Liver (tissue), 8 donors: ENCODE measurements at regions not wholly inside any gene's neighbourhood (a gene's known extent, or its start where the extent isn't known, plus 50 kb on each side); places are given as distances from the start of the nearest gene placed in this dataset.

ENCODE experiments used
- DNase-seq: peaks from one replicate; pipeline ENCODE4 v3.0.0-alpha.2; 2017; ENCODE audit warnings: low spot score
- H3K27ac ChIP-seq, 2 donors: one replicate each; pipeline ENCODE4 v1.7.0; 2013; ENCODE audit warnings: inconsistent platforms in 2 of 2, low read length in 2 of 2, control low read depth in 1 of 2, low read depth in 1 of 2, mild to moderate bottlenecking in 1 of 2
- H3K27me3 ChIP-seq, 4 donors: one replicate each; pipeline versions ENCODE4 v1.6.1 to v1.7.0; 2013; ENCODE audit warnings: low read length in 3 of 4, inconsistent platforms in 1 of 4, mild to moderate bottlenecking in 1 of 4, moderate library complexity in 1 of 4; ENCODE audit not compliant: control insufficient read depth in 4 of 4, insufficient read depth in 4 of 4
- H3K36me3 ChIP-seq, 4 donors: one replicate each; pipeline versions ENCODE4 v1.6.1 to v1.7.0; 2013; ENCODE audit warnings: low read length in 3 of 4, mild to moderate bottlenecking in 3 of 4, low read depth in 1 of 4, moderate library complexity in 1 of 4; ENCODE audit not compliant: control insufficient read depth in 4 of 4, insufficient read depth in 3 of 4
- H3K4me1 ChIP-seq, 4 donors: one replicate each; pipeline versions ENCODE4 v1.6.1 to v1.7.0; 2013; ENCODE audit warnings: low read length in 3 of 4, mild to moderate bottlenecking in 3 of 4, moderate library complexity in 1 of 4; ENCODE audit not compliant: control insufficient read depth in 4 of 4, insufficient read depth in 4 of 4
- H3K4me3 ChIP-seq, 3 donors: one replicate each; pipeline versions ENCODE4 v1.6.1 to v1.7.0; 2013; ENCODE audit warnings: low read length in 3 of 3, control low read depth in 1 of 3, low read depth in 1 of 3, mild to moderate bottlenecking in 1 of 3
- H3K9ac ChIP-seq, 2 donors: one replicate each; pipeline ENCODE4 v1.7.0; 2013; ENCODE audit warnings: low read length in 2 of 2, mild to moderate bottlenecking in 2 of 2, moderate library complexity in 2 of 2, control low read depth in 1 of 2, low read depth in 1 of 2
- H3K9me3 ChIP-seq, 4 donors: one replicate each; pipeline versions ENCODE4 v1.6.1 to v1.7.0; 2013; ENCODE audit warnings: low read length in 3 of 4; ENCODE audit not compliant: control insufficient read depth in 4 of 4
- ATF3 ChIP-seq: IDR thresholded peaks from 2 replicates; pipeline ENCODE4 v1.6.1; 2016; ENCODE audit warnings: antibody characterized with exemption
- CTCF ChIP-seq: fragments of 150-350 bp; IDR thresholded peaks from 2 replicates; pipeline ENCODE4 v1.5.1; 2017; ENCODE audit warnings: improper control_type of control experiment, low read depth, low read length; ENCODE audit not compliant: missing input control
- EGR1 ChIP-seq, 2 donors: IDR thresholded peaks; 2 replicates each; pipeline ENCODE4 v1.6.1; 2016 to 2018; ENCODE audit warnings: antibody characterized with exemption in 2 of 2, low read depth in 2 of 2
- FOXA1 ChIP-seq: IDR thresholded peaks from 2 replicates; pipeline ENCODE4 v1.6.1; 2016; ENCODE audit warnings: antibody characterized with exemption
- FOXA2 ChIP-seq: IDR thresholded peaks from 2 replicates; pipeline ENCODE4 v1.6.1; 2016; ENCODE audit warnings: antibody characterized with exemption
- GABPA ChIP-seq, 2 donors: IDR thresholded peaks in 1 of 2; conservative IDR thresholded peaks in 1 of 2; 2 replicates each; pipeline ENCODE4 v1.6.1; 2016; ENCODE audit warnings: antibody characterized with exemption in 2 of 2, mild to moderate bottlenecking in 1 of 2, moderate library complexity in 1 of 2
- HNF4A ChIP-seq, 2 donors: conservative IDR thresholded peaks; 2 replicates each; pipeline ENCODE4 v1.6.1; 2016; ENCODE audit warnings: antibody characterized with exemption in 2 of 2, mild to moderate bottlenecking in 2 of 2
- JUND ChIP-seq, 2 donors: IDR thresholded peaks; 2 replicates each; pipeline ENCODE4 v1.6.1; 2016; ENCODE audit warnings: antibody characterized with exemption in 2 of 2
- NR2F2 ChIP-seq: IDR thresholded peaks from 2 replicates; pipeline ENCODE4 v1.6.1; 2016; ENCODE audit warnings: antibody characterized with exemption
- RAD21 ChIP-seq, 2 donors: IDR thresholded peaks; 2 replicates each; pipeline ENCODE4 v1.6.1; 2016; ENCODE audit warnings: antibody characterized with exemption in 2 of 2, mild to moderate bottlenecking in 2 of 2
- RXRA ChIP-seq, 2 donors: IDR thresholded peaks; 2 replicates each; pipeline ENCODE4 v1.6.1; 2017 to 2018; ENCODE audit warnings: antibody characterized with exemption in 2 of 2, mild to moderate bottlenecking in 1 of 2
- SP1 ChIP-seq: IDR thresholded peaks from 2 replicates; pipeline ENCODE4 v1.6.1; 2018; ENCODE audit warnings: antibody characterized with exemption, mild to moderate bottlenecking
- TAF1 ChIP-seq: conservative IDR thresholded peaks from 2 replicates; pipeline ENCODE4 v1.6.1; 2016; ENCODE audit warnings: antibody characterized with exemption, mild to moderate bottlenecking
- YY1 ChIP-seq: IDR thresholded peaks from 2 replicates; pipeline ENCODE4 v1.6.1; 2016; ENCODE audit warnings: antibody characterized with exemption, mild to moderate bottlenecking
- ZBTB33 ChIP-seq: IDR thresholded peaks from 2 replicates; pipeline ENCODE4 v1.6.1; 2016; ENCODE audit warnings: antibody characterized with exemption
- WGBS: extraction: QIAGEN DNeasy Blood & Tissue Kit; methylation state at CpG from one replicate; pipeline ENCODE4 v1.1.7; 2013; 5-methylcytosine and 5-hydroxymethylcytosine counted together
- TF ChIP-seq, protein P1 (sequence below): IDR thresholded peaks from 2 replicates; pipeline ENCODE4 v1.6.1; 2016; ENCODE audit warnings: antibody characterized with exemption, mild to moderate bottlenecking
- donor health status: healthy.
- donor health status: healthy.
- donor health status: healthy.
- donor health status: healthy.
- donor health status: healthy.

DNA sequence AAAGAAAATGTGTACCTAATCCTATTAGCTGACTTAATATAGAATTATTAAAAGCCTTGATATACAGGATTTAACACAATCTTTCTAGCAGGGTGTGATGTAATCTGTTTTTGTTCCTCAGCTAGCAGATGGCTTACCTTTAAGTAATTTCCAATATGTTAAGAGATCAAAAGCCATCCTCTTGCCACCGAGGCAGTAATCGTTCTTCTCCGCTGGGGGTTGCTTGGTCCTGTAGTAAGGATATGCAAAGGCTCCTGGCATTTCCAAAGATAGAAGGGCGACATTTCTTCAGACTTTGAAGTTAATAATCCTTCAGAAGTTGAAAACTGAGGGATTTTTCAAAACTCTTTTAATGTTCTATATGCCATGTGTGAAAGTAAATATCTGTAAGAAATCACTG, 156.4 kb downstream of the FZD1 start:
- WGBS, result 88% methylated on average over 4 of the region's 4 CpGs
- no peak for DNase-seq
- TF ChIP-seq FOXA2, result no peak
- no peak for TF ChIP-seq HNF4A (conservative IDR thresholded peaks at IDR 0.05)
- TF ChIP-seq TAF1, result no peak
- no peak for TF ChIP-seq SP1
- no peak for TF ChIP-seq RAD21 (IDR thresholded peaks at IDR 0.05)
- TF ChIP-seq ATF3, result no peak
- TF ChIP-seq, protein P1, sequence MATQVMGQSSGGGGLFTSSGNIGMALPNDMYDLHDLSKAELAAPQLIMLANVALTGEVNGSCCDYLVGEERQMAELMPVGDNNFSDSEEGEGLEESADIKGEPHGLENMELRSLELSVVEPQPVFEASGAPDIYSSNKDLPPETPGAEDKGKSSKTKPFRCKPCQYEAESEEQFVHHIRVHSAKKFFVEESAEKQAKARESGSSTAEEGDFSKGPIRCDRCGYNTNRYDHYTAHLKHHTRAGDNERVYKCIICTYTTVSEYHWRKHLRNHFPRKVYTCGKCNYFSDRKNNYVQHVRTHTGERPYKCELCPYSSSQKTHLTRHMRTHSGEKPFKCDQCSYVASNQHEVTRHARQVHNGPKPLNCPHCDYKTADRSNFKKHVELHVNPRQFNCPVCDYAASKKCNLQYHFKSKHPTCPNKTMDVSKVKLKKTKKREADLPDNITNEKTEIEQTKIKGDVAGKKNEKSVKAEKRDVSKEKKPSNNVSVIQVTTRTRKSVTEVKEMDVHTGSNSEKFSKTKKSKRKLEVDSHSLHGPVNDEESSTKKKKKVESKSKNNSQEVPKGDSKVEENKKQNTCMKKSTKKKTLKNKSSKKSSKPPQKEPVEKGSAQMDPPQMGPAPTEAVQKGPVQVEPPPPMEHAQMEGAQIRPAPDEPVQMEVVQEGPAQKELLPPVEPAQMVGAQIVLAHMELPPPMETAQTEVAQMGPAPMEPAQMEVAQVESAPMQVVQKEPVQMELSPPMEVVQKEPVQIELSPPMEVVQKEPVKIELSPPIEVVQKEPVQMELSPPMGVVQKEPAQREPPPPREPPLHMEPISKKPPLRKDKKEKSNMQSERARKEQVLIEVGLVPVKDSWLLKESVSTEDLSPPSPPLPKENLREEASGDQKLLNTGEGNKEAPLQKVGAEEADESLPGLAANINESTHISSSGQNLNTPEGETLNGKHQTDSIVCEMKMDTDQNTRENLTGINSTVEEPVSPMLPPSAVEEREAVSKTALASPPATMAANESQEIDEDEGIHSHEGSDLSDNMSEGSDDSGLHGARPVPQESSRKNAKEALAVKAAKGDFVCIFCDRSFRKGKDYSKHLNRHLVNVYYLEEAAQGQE, result no peak
- no peak for TF ChIP-seq FOXA1
- TF ChIP-seq EGR1 (IDR thresholded peaks at IDR 0.05; ENCODE audit: low read depth in 2 of 2), result no peak
- TF ChIP-seq CTCF, result no peak
- no peak for TF ChIP-seq GABPA (IDR thresholded peaks at IDR 0.05 in 1 of 2, conservative IDR thresholded peaks at IDR 0.05 in 1 of 2)
- no peak for TF ChIP-seq NR2F2
- TF ChIP-seq YY1, result no peak
- no peaks in the 10 kb centered on the region for H3K9me3 ChIP-seq
- H3K4me1 ChIP-seq, result no peaks in the 10 kb centered on the region
- H3K36me3 ChIP-seq, result no peaks in the 10 kb centered on the region
- H3K9ac ChIP-seq, result no peak overlapping the region
- no peak overlapping the region for H3K4me3 ChIP-seq
- H3K27ac ChIP-seq, result no peak overlapping the region
- peaks cover 0 to 2% (median 0%) of the 10 kb centered on the region in 4 donors for H3K27me3 ChIP-seq

DNA sequence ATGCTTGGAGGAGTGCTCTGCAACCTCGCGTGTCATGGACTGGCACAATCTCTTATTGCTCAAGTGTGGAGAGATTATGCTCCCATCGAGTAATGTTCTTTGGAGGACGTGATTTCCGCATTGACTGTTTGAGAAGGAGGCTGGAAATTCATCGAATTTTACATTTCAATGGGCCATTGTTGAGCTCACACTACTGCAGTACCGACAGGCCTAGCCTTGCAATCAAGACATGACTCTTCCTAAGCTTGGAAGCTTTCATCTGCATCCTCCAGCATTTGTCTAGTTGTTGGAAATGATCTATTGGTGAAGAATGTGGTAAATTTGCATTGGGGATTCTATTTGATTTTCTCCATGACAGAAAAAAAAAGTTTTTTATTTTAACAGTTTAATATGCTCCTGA, 156.8 kb downstream of the FZD1 start:
- TF ChIP-seq RAD21 (IDR thresholded peaks at IDR 0.05), result no peak
- no peak for TF ChIP-seq ZBTB33
- no peak for TF ChIP-seq NR2F2
- TF ChIP-seq FOXA2, result no peak
- no peak for TF ChIP-seq EGR1 (IDR thresholded peaks at IDR 0.05; ENCODE audit: low read depth in 2 of 2)
- no peak for TF ChIP-seq CTCF
- TF ChIP-seq FOXA1, result no peak
- no peak for TF ChIP-seq YY1
- no peak for TF ChIP-seq GABPA (IDR thresholded peaks at IDR 0.05 in 1 of 2, conservative IDR thresholded peaks at IDR 0.05 in 1 of 2)
- no peak for TF ChIP-seq RXRA (IDR thresholded peaks at IDR 0.05)
- TF ChIP-seq, protein P1, result no peak
- no peak for TF ChIP-seq ATF3
- no peak for TF ChIP-seq JUND (IDR thresholded peaks at IDR 0.05)
- TF ChIP-seq HNF4A (conservative IDR thresholded peaks at IDR 0.05), result no peak
- H3K27me3 ChIP-seq, result peaks cover 0 to 2% (median 0%) of the 10 kb centered on the region in 4 donors
- H3K4me3 ChIP-seq, result no peak overlapping the region
- no peaks in the 10 kb centered on the region for H3K36me3 ChIP-seq
- 79% methylated on average over 7 of the region's 7 CpGs for WGBS
- no peak overlapping the region for H3K27ac ChIP-seq
- H3K4me1 ChIP-seq, result no peaks in the 10 kb centered on the region
- no peak for DNase-seq
- H3K9ac ChIP-seq, result no peak overlapping the region
- H3K9me3 ChIP-seq, result no peaks in the 10 kb centered on the region
